ENCODE measurements at regions not wholly inside any gene's neighbourhood (a gene's known extent, or its start where the extent isn't known, plus 50 kb on each side); places are given as distances from the start of the nearest gene placed in this dataset.
"Not testable (repeated sequence)": the region's sequence is repeated elsewhere in the genome, so short reads cannot be mapped to it uniquely, and the experiment has no call there.

- DNase-seq (ENCODE audit: insufficient read length, low spot score) (no peak), FAIRE-seq (no peak)
- TF ChIP-seq POLR2A (IDR thresholded peaks at IDR 0.05; ENCODE audit: low read depth, low read length), result no peak
Measured at GRCh38 chr10:78435484-78436221, 402.0 kb downstream of the RPS24 start.

- FAIRE-seq (no peak), DNase-seq (ENCODE audit: insufficient read length, low spot score) (no peak)
- TF ChIP-seq POLR2A (IDR thresholded peaks at IDR 0.05; ENCODE audit: low read depth, low read length), result no peak
Measured at GRCh38 chr10:78436222-78436573, 402.5 kb downstream of the RPS24 start.

GRCh38 chr10:78436706-78437406, 403.2 kb downstream of the RPS24 start:
- FAIRE-seq (no peak), DNase-seq (ENCODE audit: insufficient read length, low spot score) (no peak)
- no peak for TF ChIP-seq POLR2A (IDR thresholded peaks at IDR 0.05; ENCODE audit: low read depth, low read length)

- no peak for TF ChIP-seq POLR2A (IDR thresholded peaks at IDR 0.05; ENCODE audit: low read depth, low read length)
- FAIRE-seq (no peak), DNase-seq (ENCODE audit: insufficient read length, low spot score) (no peak)
Measured at GRCh38 chr10:78437407-78437768, 403.7 kb downstream of the RPS24 start.

GRCh38 chr10:78437998-78438906, 404.6 kb downstream of the RPS24 start:
- FAIRE-seq (no peak), DNase-seq (ENCODE audit: insufficient read length, low spot score) (no peak)
- TF ChIP-seq POLR2A (IDR thresholded peaks at IDR 0.05; ENCODE audit: low read depth, low read length), result no peak

- TF ChIP-seq POLR2A (IDR thresholded peaks at IDR 0.05; ENCODE audit: low read depth, low read length), result no peak
- FAIRE-seq (no peak), DNase-seq (ENCODE audit: insufficient read length, low spot score) (no peak)
Measured at GRCh38 chr10:78438907-78439809, 405.5 kb downstream of the RPS24 start.

GRCh38 chr10:78441010-78441409, 407.3 kb downstream of the RPS24 start:
- FAIRE-seq, result no peak
- no peak for TF ChIP-seq POLR2A (IDR thresholded peaks at IDR 0.05; ENCODE audit: low read depth, low read length)
- no peak for DNase-seq (ENCODE audit: insufficient read length, low spot score)

GRCh38 chr10:78441694-78442093, 408.0 kb downstream of the RPS24 start:
- DNase-seq (ENCODE audit: insufficient read length, low spot score), result no peak
- no peak for FAIRE-seq
- TF ChIP-seq POLR2A (IDR thresholded peaks at IDR 0.05; ENCODE audit: low read depth, low read length), result no peak

- FAIRE-seq, result no peak
- no peak for TF ChIP-seq POLR2A (IDR thresholded peaks at IDR 0.05; ENCODE audit: low read depth, low read length)
- DNase-seq (ENCODE audit: insufficient read length, low spot score), result no peak
Measured at GRCh38 chr10:78442836-78443550, 409.3 kb downstream of the RPS24 start.

- DNase-seq (ENCODE audit: insufficient read length, low spot score) (no peak), FAIRE-seq (no peak)
- no peak for TF ChIP-seq POLR2A (IDR thresholded peaks at IDR 0.05; ENCODE audit: low read depth, low read length)
Measured at GRCh38 chr10:78443900-78444571, 410.4 kb downstream of the RPS24 start.

- FAIRE-seq; DNase-seq (ENCODE audit: insufficient read length, low spot score): not testable (repeated sequence)
Measured at GRCh38 chr10:78444741-78445140, 411.1 kb downstream of the RPS24 start.

GRCh38 chr10:78445308-78445707, 411.6 kb downstream of the RPS24 start:
- DNase-seq (ENCODE audit: insufficient read length, low spot score) (no peak), FAIRE-seq (no peak)
- TF ChIP-seq POLR2A (IDR thresholded peaks at IDR 0.05; ENCODE audit: low read depth, low read length), result no peak

All from H54 (cell line).